Subcutaneous abdominal adipose tissue (tissue), 5 donors: ENCODE measurements at regions not wholly inside any gene's neighbourhood (a gene's known extent, or its start where the extent isn't known, plus 50 kb on each side); places are given as distances from the start of the nearest gene placed in this dataset.

ENCODE experiments used
- H3K27ac ChIP-seq: one replicate; pipeline ENCODE4 v1.7.0; 2013; ENCODE audit warnings: low read depth, mild to moderate bottlenecking, inconsistent platforms, low read length, moderate library complexity
- H3K27me3 ChIP-seq, 5 donors: one replicate each; pipeline ENCODE4 v1.7.0; 2013; ENCODE audit warnings: low read length in 5 of 5, inconsistent platforms in 1 of 5; ENCODE audit not compliant: control insufficient read depth in 5 of 5, insufficient read depth in 4 of 5
- H3K36me3 ChIP-seq, 5 donors: one replicate each; pipeline ENCODE4 v1.7.0; 2013; ENCODE audit warnings: low read length in 5 of 5; ENCODE audit not compliant: control insufficient read depth in 5 of 5, insufficient read depth in 5 of 5
- H3K4me1 ChIP-seq, 5 donors: one replicate each; pipeline ENCODE4 v1.7.0; 2013; ENCODE audit warnings: low read length in 5 of 5, mild to moderate bottlenecking in 3 of 5, moderate library complexity in 1 of 5; ENCODE audit not compliant: control insufficient read depth in 5 of 5, insufficient read depth in 5 of 5
- H3K4me3 ChIP-seq, 5 donors: one replicate each; pipeline ENCODE4 v1.7.0; 2013; ENCODE audit warnings: low read length in 5 of 5, low read depth in 1 of 5
- H3K9ac ChIP-seq, 5 donors: one replicate each; pipeline ENCODE4 v1.7.0; 2013; ENCODE audit warnings: low read length in 5 of 5, mild to moderate bottlenecking in 4 of 5, moderate library complexity in 3 of 5
- H3K9me3 ChIP-seq, 5 donors: one replicate each; pipeline ENCODE4 v1.7.0; 2013; ENCODE audit warnings: low read length in 5 of 5; ENCODE audit not compliant: control insufficient read depth in 5 of 5
- donor health status: healthy.
- donor health status: healthy.
- donor health status: healthy.
- donor health status: healthy.
- donor health status: healthy.

- no peaks in the 10 kb centered on the region for H3K9me3 ChIP-seq
- H3K9ac ChIP-seq = no peak overlapping the region
- peaks cover 0 to 3% (median 0%) of the 10 kb centered on the region in 5 donors for H3K4me1 ChIP-seq
- no peaks in the 10 kb centered on the region for H3K36me3 ChIP-seq
- peaks cover 0 to 2% (median 0%) of the 10 kb centered on the region in 5 donors for H3K27me3 ChIP-seq
- no peak overlapping the region for H3K4me3 ChIP-seq
- H3K27ac ChIP-seq = no peak overlapping the region
Measured at GRCh38 chr10:3312403-3312940, 139.9 kb upstream of the PITRM1 start.

DNA sequence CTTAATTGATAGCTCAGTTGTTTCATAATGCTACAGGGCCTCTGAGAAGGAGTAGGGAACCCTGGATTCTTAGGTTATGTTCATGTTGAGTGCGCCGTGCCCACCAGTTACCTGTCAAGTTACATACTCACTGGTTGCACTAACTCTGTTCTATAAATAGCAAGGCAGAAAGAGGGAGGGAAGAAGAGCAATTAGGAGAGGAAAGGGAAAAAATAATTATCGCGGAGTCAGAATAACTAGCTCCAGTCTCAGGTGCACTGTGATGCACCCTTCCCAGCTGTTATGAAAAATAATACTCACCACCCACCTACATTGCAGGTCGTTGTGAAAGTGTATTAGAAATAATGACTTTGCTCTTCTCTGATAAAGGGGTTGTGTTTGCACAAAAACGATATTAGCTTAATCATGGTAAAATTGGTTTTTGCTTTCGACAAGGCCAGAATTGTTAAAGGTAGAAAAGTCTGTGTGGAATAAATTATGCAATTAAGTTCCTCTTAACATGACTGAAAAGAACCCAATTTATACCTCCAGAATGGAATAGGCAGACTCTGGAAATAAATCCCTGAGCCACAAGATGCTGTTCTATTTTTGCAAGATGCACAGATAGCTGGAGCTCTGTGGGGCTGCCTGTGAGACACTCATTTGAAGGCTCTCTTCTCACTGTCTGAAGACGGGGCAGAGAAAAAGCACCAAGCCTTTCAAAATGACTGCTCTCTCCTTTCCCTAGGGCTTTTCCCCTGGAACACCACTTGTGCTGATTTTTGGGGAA is 137.6 kb upstream of the PITRM1 start:
- Histone ChIP-seq H3K4me1 (peaks cover 0 to 3% (median 0%) of the 10 kb centered on the region in 5 donors), H3K9ac (no peak overlapping the region), H3K36me3 (no peaks in the 10 kb centered on the region), H3K9me3 (no peaks in the 10 kb centered on the region), H3K4me3 (no peak overlapping the region), H3K27ac (no peak overlapping the region), H3K27me3 (peaks cover 0 to 4% (median 0%) of the 10 kb centered on the region in 5 donors)

- no peaks in the 10 kb centered on the region for H3K36me3 ChIP-seq
- peaks cover 0 to 4% (median 0%) of the 10 kb centered on the region in 5 donors for H3K27me3 ChIP-seq
- H3K9ac ChIP-seq = no peak overlapping the region
- no peak overlapping the region for H3K4me3 ChIP-seq
- peaks cover 0 to 3% (median 0%) of the 10 kb centered on the region in 5 donors for H3K9me3 ChIP-seq
- peaks cover 0 to 3% (median 0%) of the 10 kb centered on the region in 5 donors for H3K4me1 ChIP-seq
- H3K27ac ChIP-seq = no peak overlapping the region
Measured at GRCh38 chr10:3306050-3306449, 133.5 kb upstream of the PITRM1 start.

DNA sequence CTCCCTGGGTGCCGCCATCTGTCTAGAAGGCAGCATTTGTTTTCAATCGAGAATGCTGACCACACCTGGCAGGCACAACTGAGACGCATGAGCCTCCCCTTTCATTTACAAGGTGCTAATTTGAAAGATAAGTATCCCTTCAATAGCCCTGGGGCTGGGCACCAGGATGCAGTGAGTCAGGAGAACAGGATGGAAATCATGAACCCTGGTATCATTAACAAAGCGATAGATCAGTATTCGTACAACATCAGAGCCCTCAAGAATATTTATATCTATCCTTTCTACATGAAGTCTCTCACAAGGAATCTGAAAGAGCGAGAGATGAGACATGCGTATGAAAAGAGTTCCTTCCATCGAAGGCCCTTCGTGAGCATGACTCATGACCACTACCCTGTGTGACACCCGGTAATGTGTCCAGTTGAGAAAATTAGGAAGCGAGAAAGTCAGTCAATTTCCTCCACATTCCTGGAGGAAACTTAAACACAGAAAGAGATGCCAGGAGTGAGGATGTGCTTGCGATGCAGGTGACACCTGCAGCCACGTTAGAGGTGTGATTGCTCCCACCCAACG is 123.1 kb upstream of the PITRM1 start:
- no peak overlapping the region for H3K4me3 ChIP-seq
- no peak overlapping the region for H3K27ac ChIP-seq
- peaks cover 0 to under 1% (median 0%) of the 10 kb centered on the region in 5 donors for H3K27me3 ChIP-seq
- H3K9me3 ChIP-seq = no peaks in the 10 kb centered on the region
- H3K9ac ChIP-seq = no peak overlapping the region
- peaks cover 2 to 23% (median 19%) of the 10 kb centered on the region in 5 donors for H3K4me1 ChIP-seq
- H3K36me3 ChIP-seq = no peaks in the 10 kb centered on the region

- no peaks in the 10 kb centered on the region for H3K9me3 ChIP-seq
- H3K36me3 ChIP-seq = no peaks in the 10 kb centered on the region
- H3K27ac ChIP-seq = no peak overlapping the region
- H3K4me3 ChIP-seq = no peak overlapping the region
- no peak overlapping the region for H3K9ac ChIP-seq
- peaks cover 2 to 23% (median 19%) of the 10 kb centered on the region in 5 donors for H3K4me1 ChIP-seq
- H3K27me3 ChIP-seq = no peaks in the 10 kb centered on the region
Measured at GRCh38 chr10:3294919-3295581, 122.5 kb upstream of the PITRM1 start.

- H3K36me3 ChIP-seq = no peaks in the 10 kb centered on the region
- H3K27ac ChIP-seq = no peak overlapping the region
- H3K9me3 ChIP-seq = no peaks in the 10 kb centered on the region
- H3K4me3 ChIP-seq = peak overlapping the region in 1 of 5 donors; percentile 42
- H3K27me3 ChIP-seq = no peaks in the 10 kb centered on the region
- H3K4me1 ChIP-seq = peaks cover 2 to 23% (median 19%) of the 10 kb centered on the region in 5 donors
- H3K9ac ChIP-seq = peak overlapping the region in 2 of 5 donors; percentile 8 to 31
Measured at GRCh38 chr10:3293581-3294431, 121.2 kb upstream of the PITRM1 start.

GRCh38 chr10:3292636-3293035 is 120.1 kb upstream of the PITRM1 start:
- Histone ChIP-seq H3K9me3 (no peaks in the 10 kb centered on the region), H3K4me3 (no peak overlapping the region), H3K27me3 (no peaks in the 10 kb centered on the region), H3K9ac (no peak overlapping the region), H3K36me3 (no peaks in the 10 kb centered on the region), H3K4me1 (peaks cover 2 to 23% (median 19%) of the 10 kb centered on the region in 5 donors), H3K27ac (no peak overlapping the region)

- Histone ChIP-seq H3K9me3 (no peaks in the 10 kb centered on the region), H3K4me3 (no peak overlapping the region), H3K36me3 (no peaks in the 10 kb centered on the region), H3K9ac (no peak overlapping the region), H3K4me1 (peaks cover 2 to 23% (median 19%) of the 10 kb centered on the region in 5 donors), H3K27me3 (no peaks in the 10 kb centered on the region), H3K27ac (no peak overlapping the region)
Measured at GRCh38 chr10:3290550-3290949, 118.0 kb upstream of the PITRM1 start.

- no peak overlapping the region for H3K27ac ChIP-seq
- H3K9ac ChIP-seq = no peak overlapping the region
- H3K4me1 ChIP-seq = peaks cover 0 to 6% (median 5%) of the 10 kb centered on the region in 5 donors
- no peak overlapping the region for H3K4me3 ChIP-seq
- H3K9me3 ChIP-seq = no peaks in the 10 kb centered on the region
- H3K27me3 ChIP-seq = no peaks in the 10 kb centered on the region
- H3K36me3 ChIP-seq = no peaks in the 10 kb centered on the region
Measured at GRCh38 chr10:3287572-3288445, 115.2 kb upstream of the PITRM1 start.
